ENCODE measurements at regions not wholly inside any gene's neighbourhood (a gene's known extent, or its start where the extent isn't known, plus 50 kb on each side); places are given as distances from the start of the nearest gene placed in this dataset.
"Not testable (repeated sequence)": the region's sequence is repeated elsewhere in the genome, so short reads cannot be mapped to it uniquely, and the experiment has no call there.

GRCh38 chr2:198282061-198282460, 477.7 kb downstream of the PLCL1 start:
- DNase-seq = no peak

- DNase-seq = no peak
These were observed 475.8 kb downstream of the PLCL1 start for GRCh38 chr2:198280145-198280544.

- no peak for DNase-seq
These were observed 474.6 kb downstream of the PLCL1 start for GRCh38 chr2:198279026-198279425.

GRCh38 chr2:198277181-198277580, 472.8 kb downstream of the PLCL1 start:
- no peak for DNase-seq

GRCh38 chr2:198273660-198274059, 469.3 kb downstream of the PLCL1 start:
- DNase-seq = peak; percentile 31

GRCh38 chr2:198270157-198270556, 465.8 kb downstream of the PLCL1 start:
- not testable (repeated sequence) for DNase-seq

GRCh38 chr2:198268519-198268918, 464.1 kb downstream of the PLCL1 start:
- DNase-seq = no peak

- no peak for DNase-seq
These were observed 455.1 kb downstream of the PLCL1 start for GRCh38 chr2:198259496-198259895.

GRCh38 chr2:198254536-198255090, 450.2 kb downstream of the PLCL1 start:
- DNase-seq = no peak

GRCh38 chr2:198253995-198254394, 449.6 kb downstream of the PLCL1 start:
- DNase-seq = no peak

GRCh38 chr2:198252472-198252871, 448.1 kb downstream of the PLCL1 start:
- DNase-seq = no peak

GRCh38 chr2:198242093-198242492, 437.7 kb downstream of the PLCL1 start:
- no peak for DNase-seq

GRCh38 chr2:198238429-198238828, 434.0 kb downstream of the PLCL1 start:
- no peak for DNase-seq

GRCh38 chr2:198236338-198236737, 431.9 kb downstream of the PLCL1 start:
- DNase-seq = no peak

GRCh38 chr2:198232281-198232680, 427.9 kb downstream of the PLCL1 start:
- DNase-seq = no peak

- no peak for DNase-seq
These were observed 427.2 kb downstream of the PLCL1 start for GRCh38 chr2:198231562-198231961.

- no peak for DNase-seq
These were observed 416.6 kb downstream of the PLCL1 start for GRCh38 chr2:198220763-198221610.

GRCh38 chr2:198219292-198219691, 414.9 kb downstream of the PLCL1 start:
- no peak for DNase-seq

GRCh38 chr2:198214114-198214596, 409.8 kb downstream of the PLCL1 start:
- no peak for DNase-seq

- DNase-seq = no peak
These were observed 408.9 kb downstream of the PLCL1 start for GRCh38 chr2:198213253-198213652.

- no peak for DNase-seq
These were observed 407.3 kb downstream of the PLCL1 start for GRCh38 chr2:198211706-198212105.

GRCh38 chr2:198203336-198204069, 399.1 kb downstream of the PLCL1 start:
- peak; percentile 0 for DNase-seq

All from occipital lobe (tissue), 1 donor.